ENCODE measurements at regions not wholly inside any gene's neighbourhood (a gene's known extent, or its start where the extent isn't known, plus 50 kb on each side); places are given as distances from the start of the nearest gene placed in this dataset.
"Not testable (repeated sequence)": the region's sequence is repeated elsewhere in the genome, so short reads cannot be mapped to it uniquely, and the experiment has no call there.

GRCh38 chr3:82618594-82618993 lies 857.1 kb upstream of the GBE1 start:
- no peak for DNase-seq (ENCODE audit: low read depth)

GRCh38 chr3:82610236-82610635 lies 848.8 kb upstream of the GBE1 start:
- DNase-seq (ENCODE audit: low read depth): no peak

DNA sequence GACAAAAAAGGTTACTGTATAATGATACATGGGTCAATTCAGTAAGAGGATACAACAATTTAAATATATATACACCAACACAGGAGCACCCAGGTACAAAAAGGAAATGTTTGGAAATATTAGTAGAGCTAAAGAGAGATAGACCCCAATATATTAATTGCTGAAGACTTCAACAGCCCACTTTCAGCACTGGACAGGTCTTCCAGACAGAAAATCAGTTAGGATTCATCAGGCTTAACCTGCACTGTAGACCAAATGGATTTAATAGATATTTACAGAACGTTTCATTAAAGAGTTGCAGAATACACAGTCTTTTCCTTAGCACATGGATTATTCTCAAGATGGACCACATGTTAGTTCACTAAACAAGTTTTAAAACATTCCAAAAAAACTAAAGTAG lies 845.9 kb upstream of the GBE1 start:
- DNase-seq (ENCODE audit: low read depth): no peak

- DNase-seq (ENCODE audit: low read depth): no peak
These were observed 835.4 kb upstream of the GBE1 start for GRCh38 chr3:82596805-82597204.

DNA sequence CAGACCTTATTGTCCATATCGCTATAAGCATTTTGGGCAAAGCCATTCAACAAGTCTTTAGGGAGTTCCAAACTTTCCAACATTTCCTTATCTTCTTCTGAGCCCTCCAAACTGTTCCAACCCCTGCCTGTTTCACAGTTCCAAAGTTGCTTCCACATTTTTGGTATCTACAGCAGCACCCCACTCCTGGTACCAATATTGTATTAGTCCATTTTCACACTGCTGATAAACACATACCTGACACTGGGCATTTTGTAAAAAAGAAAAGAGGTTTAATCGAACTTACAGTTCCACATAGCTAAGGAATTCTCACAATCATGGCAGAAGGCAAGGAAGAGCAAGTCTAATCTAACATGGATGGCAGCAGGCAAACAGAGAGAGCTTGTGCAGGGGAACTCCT lies 834.1 kb upstream of the GBE1 start:
- DNase-seq (ENCODE audit: low read depth): no peak

DNA sequence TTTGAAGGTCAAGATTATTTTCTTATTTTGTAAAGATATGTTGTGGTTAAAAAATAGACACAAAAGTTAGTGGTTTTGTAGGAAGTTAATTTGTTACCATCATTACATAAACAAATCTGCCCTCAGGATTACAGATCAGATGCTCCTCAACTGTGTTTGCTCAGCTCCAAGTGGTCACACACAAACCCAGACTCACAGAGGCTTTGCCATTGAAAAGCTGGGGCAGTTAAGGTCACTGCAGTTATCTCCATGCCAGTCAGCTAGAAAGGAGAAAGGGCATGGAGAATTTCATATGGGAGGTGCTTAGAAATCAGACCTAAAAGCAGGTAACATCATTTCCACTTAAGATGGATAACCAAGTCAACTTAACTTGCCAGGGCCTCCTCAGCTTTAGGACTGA lies 825.7 kb upstream of the GBE1 start:
- no peak for DNase-seq (ENCODE audit: low read depth)

DNA sequence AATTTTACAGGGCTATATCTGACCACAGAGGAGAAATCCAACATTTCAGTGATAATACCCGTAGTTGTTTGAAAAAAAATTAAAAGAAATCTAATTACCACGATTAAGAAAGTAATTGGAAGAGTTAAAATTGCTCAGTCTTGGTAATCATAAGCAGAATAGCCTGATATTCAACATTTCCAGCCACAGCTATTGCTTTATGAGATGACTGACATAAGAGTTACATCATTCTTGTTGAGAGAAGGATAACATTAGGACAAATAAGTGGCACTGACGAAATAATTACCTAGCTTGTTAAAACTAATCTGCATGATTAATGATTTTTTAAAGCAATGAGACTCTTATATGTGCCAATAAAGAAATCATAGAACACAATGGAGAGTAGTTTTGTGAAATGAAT lies 825.0 kb upstream of the GBE1 start:
- no peak for DNase-seq (ENCODE audit: low read depth)

GRCh38 chr3:82586002-82586401 lies 824.6 kb upstream of the GBE1 start:
- DNase-seq (ENCODE audit: low read depth): not testable (repeated sequence)

DNA sequence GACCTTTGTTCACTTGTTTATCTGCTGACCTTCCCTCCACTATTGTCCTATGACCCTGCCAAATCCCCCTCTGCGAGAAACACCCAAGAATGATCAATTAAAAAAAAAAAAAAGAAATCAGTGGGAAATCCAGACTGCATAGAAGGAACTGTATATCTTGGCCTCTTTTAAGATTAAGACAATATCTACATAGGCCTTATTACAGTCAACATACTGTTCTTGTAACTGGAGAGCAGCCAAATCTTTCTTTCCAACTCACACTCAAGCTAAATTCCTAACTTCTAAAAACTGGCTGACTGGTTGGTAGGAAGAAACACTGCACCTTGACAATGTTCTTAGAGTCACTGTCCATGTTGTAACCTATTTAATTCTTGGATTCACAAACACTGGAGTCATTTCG lies 824.1 kb upstream of the GBE1 start:
- not testable (repeated sequence) for DNase-seq (ENCODE audit: low read depth)

GRCh38 chr3:82584861-82585260 lies 823.4 kb upstream of the GBE1 start:
- not testable (repeated sequence) for DNase-seq (ENCODE audit: low read depth)

GRCh38 chr3:82584415-82584814 lies 823.0 kb upstream of the GBE1 start:
- not testable (repeated sequence) for DNase-seq (ENCODE audit: low read depth)

DNA sequence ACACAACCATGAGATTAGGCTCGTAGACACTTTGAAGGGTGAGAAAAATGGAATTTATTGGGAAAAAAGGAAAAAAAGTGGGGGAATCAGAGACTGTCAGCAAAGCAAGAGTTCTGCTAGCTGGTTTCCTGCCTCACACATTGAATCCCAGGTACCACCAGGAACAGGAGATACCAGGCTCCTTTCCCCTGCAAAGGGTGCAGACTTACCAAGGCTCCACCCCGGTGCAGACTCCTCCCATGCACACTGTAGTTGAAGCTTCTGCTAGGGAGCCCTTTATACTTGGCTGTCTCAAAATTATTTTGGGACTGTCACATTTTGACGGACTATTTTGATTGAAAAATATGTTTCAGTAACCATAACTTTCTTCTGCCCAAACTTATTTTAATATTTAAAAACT lies 819.9 kb upstream of the GBE1 start:
- no peak for DNase-seq (ENCODE audit: low read depth)

DNA sequence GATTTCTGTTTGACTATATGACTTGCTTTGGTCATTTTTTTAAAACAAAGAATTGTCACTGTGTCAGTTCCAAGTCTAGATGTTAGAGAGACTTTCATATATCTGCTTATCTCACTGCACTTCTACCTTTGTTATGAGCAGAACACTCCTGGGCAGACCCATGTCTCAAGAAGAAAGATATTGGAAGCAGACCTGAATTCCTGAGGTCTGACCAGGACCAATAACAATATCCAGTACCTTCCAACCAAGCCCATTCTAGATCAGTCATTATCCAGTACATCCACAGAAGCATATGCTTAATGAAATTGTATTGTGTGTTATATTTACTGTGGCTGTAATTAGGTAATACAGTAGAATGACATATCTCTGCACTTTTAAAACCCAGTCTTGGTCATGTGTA lies 811.3 kb upstream of the GBE1 start:
- no peak for DNase-seq (ENCODE audit: low read depth)

GRCh38 chr3:82568776-82569338 lies 807.4 kb upstream of the GBE1 start:
- no peak for DNase-seq (ENCODE audit: low read depth)

DNA sequence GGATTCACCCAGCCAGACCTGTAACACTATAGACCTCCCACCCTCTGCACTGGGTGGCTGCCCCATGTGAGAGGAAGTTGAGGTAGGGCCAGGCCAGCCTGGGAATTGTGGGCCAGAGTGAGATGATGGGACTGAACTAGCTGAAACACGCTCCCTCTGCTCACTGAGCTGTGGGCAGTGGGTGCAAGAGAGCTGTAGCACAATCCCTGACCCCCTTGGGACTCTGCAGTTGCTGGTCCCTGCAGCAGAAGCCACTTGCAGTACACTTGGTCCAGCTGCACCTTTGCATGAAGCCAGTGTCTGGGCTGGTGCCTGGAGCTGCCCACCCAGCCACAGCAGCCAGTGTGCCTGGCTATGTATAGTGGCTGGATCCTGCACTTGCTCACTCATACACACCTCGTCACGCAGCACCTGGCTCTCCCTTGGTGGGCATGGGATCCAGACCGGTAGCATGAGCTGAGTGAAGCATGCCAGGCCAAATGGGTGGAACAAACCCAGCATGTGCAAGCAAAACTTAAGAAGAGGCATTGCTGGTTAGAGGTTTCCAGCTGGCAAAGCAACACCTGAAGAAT lies 805.7 kb upstream of the GBE1 start:
- DNase-seq (ENCODE audit: low read depth): no peak

DNA sequence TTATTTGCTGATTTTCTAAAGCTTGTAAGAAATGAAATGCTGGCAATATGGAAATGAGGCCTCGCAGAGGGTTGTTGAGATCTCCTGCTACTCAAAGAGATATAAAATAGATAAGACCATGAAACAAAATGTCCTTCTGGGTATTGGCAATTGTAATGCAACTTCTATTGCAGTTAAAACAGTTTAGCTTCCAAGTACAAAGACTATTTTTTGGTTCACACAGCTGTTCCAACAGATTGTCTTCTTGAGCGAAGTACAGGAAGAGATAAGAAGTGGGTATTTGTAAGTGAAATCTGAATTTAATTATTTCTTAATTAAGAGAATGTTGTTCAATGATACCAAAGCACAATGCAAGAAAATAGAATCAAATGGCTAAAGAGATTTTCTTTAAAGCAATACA lies 801.5 kb upstream of the GBE1 start:
- DNase-seq (ENCODE audit: low read depth): no peak

GRCh38 chr3:82561784-82562183 lies 800.3 kb upstream of the GBE1 start:
- no peak for DNase-seq (ENCODE audit: low read depth)

GRCh38 chr3:82558081-82558480 lies 796.6 kb upstream of the GBE1 start:
- DNase-seq (ENCODE audit: low read depth): no peak

DNA sequence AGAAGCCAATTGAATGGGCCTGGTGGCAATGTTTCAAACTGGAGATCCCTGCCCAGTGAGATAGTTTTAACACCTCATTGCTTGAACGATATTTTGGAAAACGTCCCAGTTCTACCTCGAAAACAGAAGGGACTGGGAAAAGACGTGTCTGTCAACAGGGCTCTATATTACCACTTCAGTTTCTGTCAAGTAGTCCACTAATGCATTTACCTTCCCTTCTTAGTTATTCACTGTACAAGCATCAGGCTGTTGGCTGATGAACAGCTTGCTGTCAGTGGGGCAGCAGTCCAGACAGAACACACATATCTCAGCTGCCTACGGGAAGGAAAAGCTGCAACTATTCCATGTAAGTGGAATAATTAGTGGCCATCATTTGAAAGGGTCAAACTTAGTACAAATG lies 794.7 kb upstream of the GBE1 start:
- no peak for DNase-seq (ENCODE audit: low read depth)

GRCh38 chr3:82542556-82542955 lies 781.1 kb upstream of the GBE1 start:
- DNase-seq (ENCODE audit: low read depth): not testable (repeated sequence)

DNA sequence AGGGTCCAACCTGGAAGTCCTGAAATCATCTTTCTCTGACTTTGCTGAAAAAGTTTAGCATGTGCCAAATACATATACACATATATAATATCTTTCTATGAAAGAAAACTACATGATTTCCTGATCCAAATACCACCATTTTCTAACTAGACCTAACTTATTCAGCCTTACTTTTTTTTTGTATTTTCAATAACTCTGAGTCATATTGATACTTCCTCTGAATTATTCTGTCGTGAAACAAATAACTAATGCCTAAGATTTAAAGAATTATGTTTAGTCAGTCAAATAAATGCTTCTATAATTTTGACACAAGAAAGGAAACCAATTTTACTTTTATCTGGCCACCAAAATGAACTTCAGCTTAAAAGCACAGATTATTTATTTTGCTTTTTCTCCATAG lies 760.2 kb upstream of the GBE1 start:
- no peak for DNase-seq (ENCODE audit: low read depth)

- DNase-seq (ENCODE audit: low read depth): no peak
These were observed 759.4 kb upstream of the GBE1 start for GRCh38 chr3:82520846-82521245.

DNA sequence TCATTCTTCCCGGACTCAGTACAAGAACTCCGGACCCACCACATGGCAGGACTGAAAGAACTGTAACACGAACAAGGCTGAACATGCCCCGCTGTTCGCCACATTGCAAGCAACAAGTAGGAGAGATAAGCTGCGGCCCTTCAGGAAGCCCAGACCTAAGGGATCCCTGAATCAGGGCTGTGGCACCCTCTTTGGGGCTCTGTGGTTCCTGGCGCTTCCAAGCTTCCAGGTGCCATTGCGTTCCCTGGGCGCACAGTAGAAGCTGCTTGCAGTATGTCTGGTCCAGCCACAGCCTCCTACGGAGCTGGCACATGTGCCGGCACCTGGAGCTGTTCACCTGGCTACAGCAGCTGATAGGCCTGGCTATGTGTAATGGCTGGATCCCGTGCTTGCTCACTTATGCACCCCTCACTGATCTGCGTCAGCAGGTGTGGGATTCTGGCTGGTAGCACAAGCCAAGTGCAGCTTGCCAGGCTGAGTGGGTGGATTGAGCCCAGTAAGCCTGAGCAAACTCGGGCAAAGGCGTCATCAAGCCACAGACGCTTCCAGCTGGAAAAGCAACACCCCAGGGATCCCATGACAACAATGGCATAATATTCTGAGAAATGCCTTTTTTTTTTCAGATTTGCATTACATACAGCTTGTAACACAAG lies 748.6 kb upstream of the GBE1 start:
- no peak for DNase-seq (ENCODE audit: low read depth)
